Activated CD4-positive, alpha-beta T cell treated with anti-CD3 and anti-CD28 coated beads, Interleukin-2, amount 50 U/mL, for 4 hours (primary cell): ENCODE measurements at regions not wholly inside any gene's neighbourhood (a gene's known extent, or its start where the extent isn't known, plus 50 kb on each side); places are given as distances from the start of the nearest gene placed in this dataset.

Experiments
- DNase-seq, 2 experiments: peaks; one replicate each; pipeline ENCODE4 v3.0.0-alpha.2; 2020

- DNase-seq: no peak
Observed at GRCh38 chr12:89087876-89088275, 264.4 kb downstream of the DUSP6 start.

- DNase-seq: no peak
Observed at GRCh38 chr12:89087149-89087825, 265.0 kb downstream of the DUSP6 start.

GRCh38 chr12:89085421-89085820 is 266.9 kb downstream of the DUSP6 start:
- DNase-seq: no peak

GRCh38 chr12:89084751-89085150 is 267.6 kb downstream of the DUSP6 start:
- DNase-seq: no peak

GRCh38 chr12:89083491-89083890 is 268.8 kb downstream of the DUSP6 start:
- DNase-seq: no peak

GRCh38 chr12:89082370-89082753 is 269.9 kb downstream of the DUSP6 start:
- DNase-seq: no peak

- no peak for DNase-seq
Observed at GRCh38 chr12:89081719-89082369, 270.5 kb downstream of the DUSP6 start.

- DNase-seq: no peak
Observed at GRCh38 chr12:89080793-89081465, 271.4 kb downstream of the DUSP6 start.

GRCh38 chr12:89075880-89076540 is 276.3 kb downstream of the DUSP6 start:
- DNase-seq: no peak

GRCh38 chr12:89073659-89074058 is 278.6 kb downstream of the DUSP6 start:
- DNase-seq: no peak

- DNase-seq: no peak
Observed at GRCh38 chr12:89073027-89073398, 279.3 kb downstream of the DUSP6 start.

- DNase-seq: no peak
Observed at GRCh38 chr12:89072294-89073026, 279.8 kb downstream of the DUSP6 start.

GRCh38 chr12:89070603-89071002 is 281.7 kb downstream of the DUSP6 start:
- no peak for DNase-seq

GRCh38 chr12:89069431-89069830 is 282.9 kb downstream of the DUSP6 start:
- DNase-seq: no peak

GRCh38 chr12:89067421-89068187 is 284.7 kb downstream of the DUSP6 start:
- DNase-seq: no peak

GRCh38 chr12:89064780-89065179 is 287.5 kb downstream of the DUSP6 start:
- no peak for DNase-seq

GRCh38 chr12:89064151-89064550 is 288.1 kb downstream of the DUSP6 start:
- no peak for DNase-seq

- DNase-seq: no peak
Observed at GRCh38 chr12:89062996-89063395, 289.3 kb downstream of the DUSP6 start.

GRCh38 chr12:89059721-89060541 is 292.4 kb downstream of the DUSP6 start:
- no peak for DNase-seq

GRCh38 chr12:89059056-89059455 is 293.2 kb downstream of the DUSP6 start:
- no peak for DNase-seq

GRCh38 chr12:89058402-89058801 is 293.9 kb downstream of the DUSP6 start:
- DNase-seq: no peak
